GM19238 (cell line): ENCODE measurements at regions not wholly inside any gene's neighbourhood (a gene's known extent, or its start where the extent isn't known, plus 50 kb on each side); places are given as distances from the start of the nearest gene placed in this dataset.
"Not testable (repeated sequence)": the region's sequence is repeated elsewhere in the genome, so short reads cannot be mapped to it uniquely, and the experiment has no call there.

ENCODE experiments used
- DNase-seq: peaks from one replicate; pipeline ENCODE4 v3.0.0; 2011; ENCODE audit warnings: low spot score; ENCODE audit not compliant: insufficient read length

DNA sequence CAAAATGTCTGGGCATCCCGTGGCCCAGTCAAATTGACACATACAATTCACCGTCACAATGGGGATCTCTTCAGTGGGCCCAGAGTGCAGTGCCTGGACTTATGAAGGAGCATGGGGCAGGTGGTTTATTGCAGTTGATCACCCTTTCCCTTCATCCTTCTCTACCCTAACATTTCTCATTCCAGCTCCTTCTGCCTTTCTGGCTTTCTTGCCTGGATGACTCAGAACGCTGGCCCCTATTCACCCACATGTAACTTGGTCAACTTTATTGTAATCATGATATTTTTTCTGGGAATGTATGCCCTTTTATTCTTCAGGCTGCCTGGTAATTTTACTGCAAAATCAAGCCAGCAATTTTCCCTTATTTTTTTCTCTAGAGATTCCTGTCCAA is 179.9 kb upstream of the DTNBP1 start:
- DNase-seq = no peak

DNA sequence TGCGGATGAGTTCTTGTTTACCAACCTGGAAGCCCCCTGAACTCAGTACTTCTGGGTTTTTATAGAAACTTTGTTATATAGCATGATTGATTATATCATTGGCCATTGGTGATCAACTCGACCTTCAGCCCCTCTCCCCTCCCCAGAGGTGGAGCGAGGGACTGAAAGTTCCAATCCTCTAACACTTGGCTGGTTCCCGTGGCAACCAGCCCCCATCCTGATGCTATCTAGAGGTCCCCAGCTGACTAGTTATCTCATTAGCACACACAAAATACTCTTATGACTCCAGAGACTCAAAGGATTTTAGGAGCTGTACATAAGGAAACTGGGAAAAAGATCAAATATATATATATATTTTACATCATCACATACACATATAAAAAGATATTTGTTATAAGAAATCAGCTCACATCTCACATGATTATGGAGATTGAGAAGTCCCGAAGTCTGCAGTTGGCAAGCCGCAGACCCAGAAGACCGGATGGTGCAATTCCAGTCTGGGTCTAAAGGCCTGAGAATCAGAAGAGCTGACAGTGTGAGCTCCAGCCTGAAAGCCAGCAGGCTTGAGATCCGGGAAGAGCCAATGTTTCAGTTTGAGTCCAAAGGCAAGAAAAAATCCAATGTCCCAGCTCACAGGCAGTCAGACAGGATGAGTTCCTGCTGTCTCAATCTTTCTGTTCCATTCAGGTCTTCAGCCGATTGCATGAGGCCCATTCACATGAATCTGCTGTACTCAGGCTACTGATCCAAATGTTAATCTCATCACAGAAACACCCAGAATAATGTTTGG is 179.3 kb upstream of the DTNBP1 start:
- DNase-seq = no peak

DNA sequence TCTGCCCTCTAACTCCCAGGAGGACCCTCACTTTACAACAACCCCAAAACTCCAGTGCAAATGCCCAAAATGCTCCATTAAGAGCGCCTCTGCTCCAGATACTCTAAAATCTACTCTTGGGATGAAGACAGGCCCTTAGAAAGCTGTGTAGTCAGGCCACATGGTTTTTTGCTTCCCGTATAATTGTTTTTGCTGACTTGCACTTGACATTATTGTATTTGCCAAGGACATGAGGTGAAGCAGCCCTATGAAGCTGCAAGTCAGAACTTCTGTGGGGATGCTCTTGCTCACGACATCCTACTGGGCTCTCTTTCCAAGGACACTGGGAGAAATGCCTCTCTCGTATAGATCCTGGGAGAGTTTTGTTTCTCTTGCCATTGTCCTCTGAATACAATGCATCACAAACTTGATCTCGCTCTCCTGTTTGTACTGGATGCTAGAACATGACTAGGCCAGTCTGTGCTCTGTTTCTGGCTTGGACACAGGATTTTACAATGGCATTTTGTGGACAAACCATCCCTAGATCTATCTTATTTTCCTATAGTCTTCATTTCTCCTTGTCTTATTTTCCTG is 177.2 kb upstream of the DTNBP1 start:
- no peak for DNase-seq

DNA sequence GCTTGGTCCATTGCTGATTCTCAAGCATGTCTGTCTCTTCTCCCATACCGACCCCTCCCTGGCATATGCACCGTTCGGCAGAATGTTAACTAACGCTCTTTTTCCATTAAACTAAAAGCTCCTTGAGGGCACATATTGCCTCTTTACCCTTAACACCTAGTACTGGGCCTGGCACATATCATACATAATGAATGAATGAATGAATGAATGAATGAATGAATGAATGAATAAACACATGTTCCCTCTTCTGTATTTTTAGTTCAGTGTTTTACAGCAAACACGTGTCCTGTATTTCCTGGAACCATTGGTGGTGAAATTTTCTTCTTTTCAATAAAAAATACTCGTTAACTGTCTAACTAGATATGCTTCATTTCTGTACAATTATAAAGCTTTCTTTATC is 174.4 kb upstream of the DTNBP1 start:
- DNase-seq = no peak

DNA sequence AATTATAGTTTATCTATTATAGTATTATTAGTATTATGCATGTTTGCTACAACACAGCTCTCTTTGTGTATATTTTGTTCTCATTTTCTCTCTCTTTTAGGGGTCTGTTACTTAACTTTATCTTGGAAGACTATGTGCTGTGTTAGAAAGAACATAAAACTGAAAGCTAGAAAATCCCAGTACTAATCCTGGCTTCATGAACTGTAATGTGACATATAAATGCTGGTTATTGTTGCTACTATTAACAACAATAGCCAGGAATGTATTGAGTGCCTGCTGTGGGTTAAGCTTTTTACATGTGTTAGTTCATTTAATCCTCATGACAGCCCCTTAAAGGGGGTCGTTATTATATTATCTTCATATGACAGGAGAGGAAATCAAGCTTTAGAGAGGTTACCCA is 170.0 kb upstream of the DTNBP1 start:
- DNase-seq = no peak

DNA sequence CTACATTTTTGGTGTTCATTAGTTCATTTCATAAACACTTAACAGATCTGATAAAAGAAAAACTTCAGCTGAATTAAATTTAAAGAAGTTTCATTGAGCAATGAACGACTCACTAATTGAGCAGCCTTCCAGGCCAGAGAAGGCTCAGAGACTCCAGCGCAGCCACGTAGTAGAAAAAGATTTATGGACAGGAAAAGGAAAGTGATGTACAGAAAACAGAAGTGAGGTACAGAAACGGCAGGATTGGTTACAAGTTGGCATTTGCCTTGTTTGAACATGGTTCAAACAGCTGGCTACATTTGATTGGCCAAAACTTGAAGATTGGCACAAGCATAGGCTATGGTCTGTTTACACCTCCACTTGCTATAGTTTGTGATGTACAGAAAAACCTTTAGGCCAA is 166.3 kb upstream of the DTNBP1 start:
- no peak for DNase-seq

DNA sequence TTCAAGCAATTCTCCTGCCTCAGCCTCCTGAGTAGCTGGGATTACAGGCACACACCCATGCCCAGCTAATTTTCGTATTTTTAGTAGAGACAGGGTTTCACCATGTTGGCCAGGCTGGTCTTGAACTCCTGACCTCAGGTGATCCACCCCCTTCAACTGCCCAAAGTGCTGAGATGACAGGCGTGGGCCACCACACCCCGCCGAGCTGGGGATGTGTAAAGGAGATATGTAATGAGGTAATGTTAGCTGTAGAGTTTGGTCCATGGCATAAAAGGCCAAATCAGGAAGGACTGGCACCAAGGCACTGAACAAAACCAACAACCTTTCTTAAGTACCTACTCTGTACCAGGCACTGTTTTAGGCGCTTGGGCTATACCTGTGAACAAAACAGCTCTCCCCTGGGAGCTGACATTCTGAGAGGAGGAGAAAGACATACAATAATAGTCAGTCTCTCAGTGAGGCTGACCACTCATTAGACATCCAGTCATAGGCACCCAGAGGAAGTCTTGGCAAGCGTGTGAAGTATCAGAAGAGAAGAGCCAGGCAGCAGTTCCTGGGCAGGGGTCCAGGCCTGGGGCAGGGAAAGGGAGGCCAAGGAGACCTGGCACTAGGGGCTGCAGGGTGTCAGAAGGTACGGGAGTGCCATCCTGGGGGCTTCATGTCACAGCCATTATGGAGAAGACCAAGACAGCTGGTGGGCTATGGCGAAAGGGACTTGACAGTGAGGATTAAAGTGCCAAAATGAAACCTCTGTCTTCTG is 164.8 kb upstream of the DTNBP1 start:
- DNase-seq = no peak

DNA sequence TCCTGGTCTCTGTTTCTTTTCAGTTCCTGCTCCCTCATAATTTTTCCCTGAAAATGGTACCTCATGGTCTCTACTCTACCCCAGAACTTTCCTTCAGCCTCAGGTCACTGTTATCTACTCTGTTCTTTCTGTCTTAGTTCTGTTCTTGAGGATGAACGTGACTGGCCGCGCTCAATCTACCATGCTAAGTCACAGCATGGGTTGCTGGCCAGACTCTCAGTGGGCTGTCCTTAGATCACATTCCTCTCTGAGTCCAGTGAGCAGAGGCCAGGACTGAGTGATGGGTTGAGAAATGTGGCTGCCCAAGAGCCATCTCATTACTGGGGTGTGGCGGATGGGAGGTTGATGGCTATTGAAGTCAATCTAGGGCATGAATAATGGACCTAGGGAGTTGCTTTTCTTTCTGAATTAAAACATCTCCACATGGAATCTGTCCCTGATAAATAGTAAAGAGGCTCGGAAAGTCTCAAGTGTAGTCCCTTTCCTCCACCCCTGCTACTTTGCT is 164.0 kb upstream of the DTNBP1 start:
- no peak for DNase-seq

DNA sequence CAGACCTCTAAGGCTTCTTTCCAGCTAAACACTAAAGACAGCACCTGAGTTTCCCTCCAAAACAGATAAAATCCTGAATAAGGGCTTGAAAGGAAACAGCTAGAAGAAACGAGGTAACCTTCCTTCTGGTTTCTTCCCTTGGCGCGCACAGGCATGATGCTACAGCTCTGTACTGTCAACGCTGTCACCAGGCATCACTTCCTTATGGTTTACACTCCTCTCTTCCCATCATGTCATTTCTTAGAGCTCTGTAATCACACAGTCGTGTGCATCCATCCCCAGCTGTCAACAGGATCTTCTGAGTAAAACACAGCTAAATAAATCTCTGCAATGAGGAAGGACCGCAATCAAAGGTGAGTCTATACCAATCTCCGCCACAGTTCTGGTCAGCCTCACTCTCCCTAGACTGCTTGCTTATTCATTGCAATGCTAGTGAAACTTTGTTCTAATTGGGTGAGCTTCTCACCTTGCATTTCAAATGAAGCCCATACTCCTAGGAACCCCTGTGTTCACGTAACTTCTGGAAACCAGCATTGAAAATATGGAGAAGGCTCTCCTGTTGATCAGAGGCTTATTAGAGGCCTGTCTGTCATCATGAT is 162.6 kb upstream of the DTNBP1 start:
- no peak for DNase-seq

DNA sequence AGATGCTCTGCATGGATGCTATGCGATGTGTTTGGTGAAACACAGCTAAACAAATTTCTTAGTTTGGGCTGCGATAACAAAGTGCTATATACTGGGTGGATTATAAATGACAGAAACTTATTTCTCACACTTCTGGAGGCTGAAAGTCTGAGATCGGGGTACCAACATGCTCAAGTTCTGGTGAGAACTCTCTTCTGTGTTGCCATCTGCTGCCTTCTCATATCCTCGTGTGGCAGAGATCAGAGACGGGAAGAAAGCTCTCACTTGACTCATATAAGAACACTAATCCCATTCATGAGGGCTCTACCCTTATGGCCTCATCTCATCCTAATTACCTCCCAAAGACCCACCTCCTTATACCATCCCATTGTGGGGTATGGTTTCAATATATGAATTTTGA is 162.0 kb upstream of the DTNBP1 start:
- no peak for DNase-seq

DNA sequence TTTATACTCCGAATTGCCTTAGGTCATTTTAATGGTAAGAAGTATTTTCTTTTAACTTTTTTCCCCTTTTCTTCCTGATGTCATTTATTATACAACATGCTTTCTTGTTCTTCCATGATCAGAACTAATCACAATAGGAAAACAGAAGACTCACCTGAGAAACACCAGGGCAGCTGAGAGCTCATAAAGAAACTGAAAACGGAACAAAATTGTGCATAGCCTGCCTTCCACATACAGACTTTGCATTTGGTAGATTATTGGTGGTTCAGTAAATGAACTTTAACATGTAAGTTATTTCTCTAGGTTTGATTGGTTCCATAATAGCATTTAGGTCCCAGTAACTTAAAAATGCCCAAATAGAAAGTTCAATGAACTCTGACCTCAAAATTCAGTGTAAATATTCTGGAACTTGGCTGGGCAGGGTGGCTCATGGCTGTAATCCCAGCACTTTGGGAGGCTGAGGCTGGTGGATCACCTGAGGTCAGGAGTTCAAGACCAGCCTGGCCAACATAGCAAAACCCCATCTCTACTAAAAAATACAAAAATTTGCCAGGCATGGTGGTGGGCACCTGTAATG is 161.1 kb upstream of the DTNBP1 start:
- DNase-seq = peak; percentile 6

DNA sequence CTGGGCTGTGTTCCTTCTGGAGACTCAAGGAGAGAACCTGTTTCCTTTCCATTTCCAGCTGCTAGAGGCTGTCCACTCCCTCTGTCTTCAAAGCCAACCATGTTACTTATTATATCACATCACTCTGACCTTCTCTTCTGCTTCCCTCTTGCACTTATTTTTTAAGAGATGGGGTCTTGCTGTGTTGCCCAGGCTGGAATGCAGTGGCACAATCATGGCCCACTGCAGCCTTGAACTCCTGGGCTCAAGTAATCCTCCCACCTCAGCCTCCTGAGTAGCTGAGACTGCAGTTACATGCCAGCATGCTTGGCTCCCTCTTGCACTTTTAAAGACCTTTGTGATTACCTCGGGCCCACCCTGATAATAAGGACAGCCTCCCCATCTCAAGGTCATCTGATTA is 160.0 kb upstream of the DTNBP1 start:
- no peak for DNase-seq

DNA sequence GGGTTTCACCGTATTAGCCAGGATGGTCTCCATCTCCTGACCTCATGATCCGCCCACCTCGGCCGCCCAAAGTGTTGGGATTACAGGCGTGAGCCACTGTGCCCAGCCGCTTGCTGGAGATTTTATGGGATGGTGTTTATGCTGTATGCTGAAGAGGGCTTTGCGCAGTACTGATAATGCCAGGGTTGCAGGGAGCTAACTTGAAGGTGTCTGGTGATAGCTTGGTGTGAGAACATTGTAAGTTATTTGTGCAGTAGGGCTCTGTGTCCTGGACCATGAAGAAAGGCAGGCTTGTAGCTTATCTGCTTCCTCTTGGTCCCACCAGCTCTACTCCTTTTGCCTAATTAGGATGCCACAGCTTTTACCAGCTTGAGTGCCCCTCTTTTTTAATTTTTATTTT is 157.0 kb upstream of the DTNBP1 start:
- DNase-seq = no peak

DNA sequence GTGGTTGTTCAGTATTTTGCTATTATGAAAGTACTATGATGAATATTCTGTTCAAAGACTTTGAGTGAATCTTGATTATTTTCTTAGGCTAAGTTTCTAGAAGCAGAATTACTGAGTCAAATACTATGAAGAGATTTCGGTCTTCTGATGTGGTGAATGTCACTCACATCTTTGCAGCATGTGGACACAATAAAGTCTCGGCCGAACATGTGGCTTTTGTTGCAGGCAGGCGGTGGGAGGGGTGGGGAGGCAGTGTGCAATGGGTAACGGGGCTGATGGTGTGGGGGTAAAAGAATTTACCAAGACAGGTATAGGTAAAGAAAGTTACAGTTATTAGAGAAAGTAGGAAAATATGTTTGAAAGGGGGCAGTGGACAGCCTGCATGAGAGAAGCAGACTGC is 156.4 kb upstream of the DTNBP1 start:
- DNase-seq = no peak

DNA sequence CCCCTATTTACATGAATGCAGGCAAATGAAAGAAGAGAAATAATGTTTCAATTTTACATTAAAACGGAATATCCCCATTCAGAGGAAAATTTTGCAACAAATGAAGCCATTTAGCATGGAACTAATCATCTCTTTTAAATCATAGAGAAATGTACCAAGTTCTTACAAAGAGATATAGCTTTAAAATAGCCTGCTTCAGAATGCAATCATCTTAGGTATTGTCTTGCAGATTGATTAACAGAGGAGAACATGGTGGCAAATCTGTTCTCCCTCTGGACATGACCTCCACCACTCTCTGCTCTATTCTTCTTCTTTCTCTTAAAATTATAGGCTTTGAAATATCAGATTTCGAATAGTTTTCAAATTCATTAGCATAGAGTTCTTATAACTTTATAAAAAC is 155.7 kb upstream of the DTNBP1 start:
- DNase-seq = no peak

DNA sequence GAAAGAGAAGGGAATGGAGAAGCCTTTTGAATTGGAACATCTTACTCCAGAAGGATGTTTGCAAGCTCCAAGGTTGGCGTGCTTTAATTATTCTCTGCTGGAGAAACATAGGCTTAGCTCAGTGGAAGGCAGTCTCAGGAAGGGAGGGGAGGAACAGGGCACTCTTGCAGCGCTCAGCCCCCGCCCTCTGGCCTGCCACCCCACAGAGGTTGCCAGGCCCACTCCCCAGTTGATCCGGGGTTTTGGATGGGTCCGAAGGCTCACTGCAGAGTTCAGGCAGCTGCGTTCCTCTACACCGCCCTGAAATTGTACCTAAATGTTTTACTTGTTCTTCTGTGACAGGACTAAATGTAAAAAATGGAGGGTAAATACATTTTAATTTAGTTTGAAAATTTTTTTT is 155.2 kb upstream of the DTNBP1 start:
- no peak for DNase-seq

DNA sequence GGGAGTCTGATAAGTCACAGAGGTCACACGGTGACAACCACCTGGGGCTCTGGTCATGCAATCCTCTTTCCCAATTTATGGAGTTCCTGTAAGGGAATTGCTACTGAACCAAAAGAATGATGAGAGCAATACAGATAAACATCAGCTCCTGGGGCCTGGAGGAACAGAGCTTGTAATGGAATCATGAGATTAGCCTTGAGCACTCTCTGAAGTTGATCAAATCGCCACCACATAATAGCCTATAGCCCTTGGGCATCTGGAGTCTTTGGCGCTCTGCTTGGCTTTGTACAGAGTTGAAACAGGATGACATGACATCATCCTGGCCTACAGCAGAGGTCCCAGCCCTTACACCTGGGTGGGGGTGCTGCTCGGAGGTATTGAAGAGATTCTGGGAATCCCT is 154.3 kb upstream of the DTNBP1 start:
- no peak for DNase-seq

DNA sequence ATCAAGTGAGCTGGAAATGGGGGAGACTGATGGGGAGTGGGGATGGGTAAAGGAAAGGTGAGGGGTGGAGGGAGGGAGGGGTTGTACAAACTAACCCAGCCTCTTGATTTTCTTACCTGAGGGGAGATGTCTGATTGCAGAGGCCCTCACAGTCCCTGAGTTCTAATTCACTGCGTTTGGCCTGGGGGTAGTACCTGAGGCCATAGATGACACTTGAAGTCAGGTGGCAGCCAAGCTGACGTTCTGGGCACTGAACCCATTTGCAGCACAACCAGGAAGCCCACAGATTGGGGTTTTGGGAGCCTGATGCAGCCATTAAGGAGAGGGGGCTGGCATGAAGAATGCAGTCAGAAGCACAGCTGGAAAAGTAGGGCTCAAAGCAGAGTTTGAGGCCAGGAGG is 153.8 kb upstream of the DTNBP1 start:
- DNase-seq = no peak

DNA sequence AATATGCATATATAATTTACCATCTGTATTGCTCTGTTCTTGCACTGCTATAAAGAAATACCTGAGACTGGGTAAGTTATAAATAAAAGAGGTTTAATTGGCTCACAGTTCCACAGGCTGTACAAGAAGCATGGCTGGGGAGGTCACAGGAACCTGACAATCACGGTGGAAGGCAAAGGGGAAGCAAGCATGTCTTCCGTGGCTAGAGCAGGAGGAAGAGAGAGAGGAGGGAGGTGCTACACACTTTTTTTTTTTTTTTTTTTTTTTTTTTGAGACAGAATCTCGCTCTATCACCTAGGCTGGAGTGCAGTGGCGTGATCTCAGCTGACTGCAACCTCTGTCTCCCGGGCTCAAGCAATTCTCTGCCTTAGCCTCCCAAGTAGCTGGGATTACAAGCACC is 150.9 kb upstream of the DTNBP1 start:
- not testable (repeated sequence) for DNase-seq

DNA sequence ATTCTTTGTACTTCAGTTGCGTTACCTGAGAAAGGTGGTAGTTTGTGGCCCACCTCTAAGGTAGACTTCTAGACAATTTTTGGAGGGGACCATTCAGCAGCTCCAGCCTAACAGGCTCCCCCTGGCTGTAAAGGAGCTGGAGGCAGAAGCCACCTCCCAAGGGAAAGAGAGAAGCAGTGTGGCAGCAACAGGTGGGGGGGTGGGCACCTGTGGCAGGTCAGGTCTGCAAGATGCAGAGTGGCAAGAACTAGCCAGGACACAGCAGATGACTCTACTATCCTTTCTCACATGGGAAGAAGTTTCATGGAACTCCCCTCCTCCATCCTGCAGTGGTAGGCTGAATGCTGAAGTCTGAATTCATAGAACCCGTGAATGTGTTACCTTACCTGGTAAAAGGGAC is 148.3 kb upstream of the DTNBP1 start:
- DNase-seq = no peak

DNA sequence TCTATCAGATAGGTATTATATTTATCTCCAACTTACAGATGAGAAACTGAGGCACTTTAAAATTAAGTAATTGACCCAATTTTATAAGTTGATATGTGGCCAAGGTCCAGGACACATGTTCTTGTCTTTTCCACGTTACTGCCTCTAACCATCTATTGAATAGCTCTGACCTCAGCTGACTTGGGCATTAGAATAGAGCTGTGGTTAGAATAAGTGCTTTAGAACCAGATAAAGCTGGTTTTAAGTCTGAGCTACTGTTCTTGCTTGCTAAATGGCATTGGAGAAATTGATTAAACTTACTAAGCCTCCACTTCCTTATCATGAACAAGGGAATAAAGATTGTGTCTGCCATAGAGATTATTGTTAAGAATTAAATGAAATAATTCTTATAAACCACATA is 147.8 kb upstream of the DTNBP1 start:
- no peak for DNase-seq

DNA sequence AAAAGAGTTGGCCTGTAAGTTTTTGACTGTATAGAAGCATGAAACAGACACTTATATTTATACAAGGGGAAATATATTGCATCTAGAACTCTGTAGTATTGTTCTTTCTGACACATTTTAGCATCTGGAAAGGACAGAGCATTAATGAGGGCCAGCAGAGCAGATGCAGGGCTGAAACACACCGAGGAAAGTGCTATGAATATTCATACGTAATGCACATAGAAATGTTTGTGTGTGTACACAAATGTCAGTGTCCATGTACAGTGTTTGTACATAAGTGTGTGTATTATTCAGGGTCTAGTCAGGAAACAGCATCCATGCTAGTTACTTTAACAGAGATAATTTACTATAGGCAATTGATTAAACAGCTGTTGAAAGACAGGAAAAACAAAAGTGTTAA is 146.5 kb upstream of the DTNBP1 start:
- DNase-seq = no peak
